ENCODE measurements at regions not wholly inside any gene's neighbourhood (a gene's known extent, or its start where the extent isn't known, plus 50 kb on each side); places are given as distances from the start of the nearest gene placed in this dataset.

GRCh38 chr2:172153156-172153555 lies 50.5 kb upstream of the DLX2 start:
- DNase-seq (ENCODE audit: low spot score) (no peak), ATAC-seq (ENCODE audit: low FRiP score) (no peak)
- TF ChIP-seq CTCF (IDR thresholded peaks at IDR 0.05), result no peak

GRCh38 chr2:172153757-172154156 lies 51.1 kb upstream of the DLX2 start:
- TF ChIP-seq CTCF (IDR thresholded peaks at IDR 0.05), result no peak
- ATAC-seq (ENCODE audit: low FRiP score) (no peak), DNase-seq (ENCODE audit: low spot score) (no peak)

GRCh38 chr2:172155752-172156151 lies 53.1 kb upstream of the DLX2 start:
- ATAC-seq (ENCODE audit: low FRiP score) (no peak), DNase-seq (ENCODE audit: low spot score) (no peak)
- no peak for TF ChIP-seq CTCF (IDR thresholded peaks at IDR 0.05)

GRCh38 chr2:172160839-172161238 lies 58.1 kb upstream of the DLX2 start:
- ATAC-seq (ENCODE audit: low FRiP score) (no peak), DNase-seq (ENCODE audit: low spot score) (no peak)
- TF ChIP-seq CTCF (IDR thresholded peaks at IDR 0.05), result no peak

GRCh38 chr2:172162225-172162733 lies 59.6 kb upstream of the DLX2 start:
- ATAC-seq (ENCODE audit: low FRiP score) (no peak), DNase-seq (ENCODE audit: low spot score) (no peak)
- TF ChIP-seq CTCF (IDR thresholded peaks at IDR 0.05), result no peak

GRCh38 chr2:172162739-172163336 lies 60.1 kb upstream of the DLX2 start:
- ATAC-seq (ENCODE audit: low FRiP score) (peak; percentile 37), DNase-seq (ENCODE audit: low spot score) (no peak)
- no peak for TF ChIP-seq CTCF (IDR thresholded peaks at IDR 0.05)

- no peak for TF ChIP-seq CTCF (IDR thresholded peaks at IDR 0.05)
- no peak for DNase-seq (ENCODE audit: low spot score)
- ATAC-seq (ENCODE audit: low FRiP score), result no peak
These were observed 66.2 kb upstream of the DLX2 start for GRCh38 chr2:172168917-172169346.

Data from omental fat pad (tissue), 3 donors.